ENCODE measurements at regions not wholly inside any gene's neighbourhood (a gene's known extent, or its start where the extent isn't known, plus 50 kb on each side); places are given as distances from the start of the nearest gene placed in this dataset.

DNA sequence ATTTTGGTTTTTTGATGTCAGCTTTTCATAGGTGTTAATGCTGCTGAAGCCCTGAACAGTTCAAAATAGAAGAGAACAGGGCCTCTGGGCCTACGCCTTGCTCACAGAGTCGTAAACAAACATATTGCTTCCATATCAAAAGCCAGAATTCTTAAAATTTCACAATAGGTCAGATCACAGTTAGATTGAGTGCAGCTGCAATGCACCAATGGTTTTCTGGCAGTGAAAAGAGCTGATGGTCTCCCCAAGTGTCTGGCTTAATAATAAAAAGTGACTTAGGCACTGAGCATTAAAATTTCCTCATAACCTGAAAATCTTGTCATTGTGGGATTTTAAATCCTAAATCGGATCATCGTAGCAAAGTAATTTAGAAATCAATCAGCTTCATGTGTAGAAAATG, 493.0 kb downstream of the CAAP1 start (continued):
- TF ChIP-seq, protein P1, sequence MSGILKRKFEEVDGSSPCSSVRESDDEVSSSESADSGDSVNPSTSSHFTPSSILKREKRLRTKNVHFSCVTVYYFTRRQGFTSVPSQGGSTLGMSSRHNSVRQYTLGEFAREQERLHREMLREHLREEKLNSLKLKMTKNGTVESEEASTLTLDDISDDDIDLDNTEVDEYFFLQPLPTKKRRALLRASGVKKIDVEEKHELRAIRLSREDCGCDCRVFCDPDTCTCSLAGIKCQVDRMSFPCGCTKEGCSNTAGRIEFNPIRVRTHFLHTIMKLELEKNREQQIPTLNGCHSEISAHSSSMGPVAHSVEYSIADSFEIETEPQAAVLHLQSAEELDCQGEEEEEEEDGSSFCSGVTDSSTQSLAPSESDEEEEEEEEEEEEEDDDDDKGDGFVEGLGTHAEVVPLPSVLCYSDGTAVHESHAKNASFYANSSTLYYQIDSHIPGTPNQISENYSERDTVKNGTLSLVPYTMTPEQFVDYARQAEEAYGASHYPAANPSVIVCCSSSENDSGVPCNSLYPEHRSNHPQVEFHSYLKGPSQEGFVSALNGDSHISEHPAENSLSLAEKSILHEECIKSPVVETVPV (CRISPR knock-in tag; IDR thresholded peaks at IDR 0.05), result no peak
- TF ChIP-seq TOX (CRISPR knock-in tag; IDR thresholded peaks at IDR 0.05; ENCODE audit: borderline replicate concordance), result no peak

DNA sequence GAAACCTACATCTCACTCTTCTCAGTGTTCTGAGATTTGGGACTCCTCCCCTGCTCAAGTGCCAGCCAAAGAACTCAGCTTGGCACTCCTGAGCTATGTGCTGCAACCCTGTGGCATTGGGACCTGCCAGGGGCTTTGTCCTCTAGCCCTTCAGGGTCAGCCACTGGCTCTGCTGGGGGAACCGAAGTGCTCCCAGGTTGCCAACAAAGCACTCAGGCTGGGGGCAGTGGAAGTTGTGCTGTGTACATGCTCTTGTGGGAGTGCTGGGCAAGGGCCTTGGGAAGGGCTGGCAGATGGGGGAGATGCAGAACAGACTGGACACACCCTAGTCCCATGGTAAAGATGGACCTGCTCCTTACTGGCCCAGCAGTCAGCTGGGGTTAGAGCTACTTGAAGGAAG, 498.6 kb downstream of the CAAP1 start:
- no peak for ATAC-seq
- TF ChIP-seq ZFP30 (CRISPR knock-in tag; IDR thresholded peaks at IDR 0.05), result no peak
- no peak for TF ChIP-seq ISL1 (CRISPR knock-in tag; IDR thresholded peaks at IDR 0.05)
- TF ChIP-seq CSDC2 (CRISPR knock-in tag; IDR thresholded peaks at IDR 0.05), result no peak
- no peak for TF ChIP-seq ZNF565 (CRISPR knock-in tag; conservative IDR thresholded peaks at IDR 0.05; ENCODE audit: low read depth)
- TF ChIP-seq ZC3H10 (CRISPR knock-in tag; IDR thresholded peaks at IDR 0.05), result no peak
- TF ChIP-seq ZNF70 (CRISPR knock-in tag; IDR thresholded peaks at IDR 0.05), result no peak
- TF ChIP-seq, protein P2, sequence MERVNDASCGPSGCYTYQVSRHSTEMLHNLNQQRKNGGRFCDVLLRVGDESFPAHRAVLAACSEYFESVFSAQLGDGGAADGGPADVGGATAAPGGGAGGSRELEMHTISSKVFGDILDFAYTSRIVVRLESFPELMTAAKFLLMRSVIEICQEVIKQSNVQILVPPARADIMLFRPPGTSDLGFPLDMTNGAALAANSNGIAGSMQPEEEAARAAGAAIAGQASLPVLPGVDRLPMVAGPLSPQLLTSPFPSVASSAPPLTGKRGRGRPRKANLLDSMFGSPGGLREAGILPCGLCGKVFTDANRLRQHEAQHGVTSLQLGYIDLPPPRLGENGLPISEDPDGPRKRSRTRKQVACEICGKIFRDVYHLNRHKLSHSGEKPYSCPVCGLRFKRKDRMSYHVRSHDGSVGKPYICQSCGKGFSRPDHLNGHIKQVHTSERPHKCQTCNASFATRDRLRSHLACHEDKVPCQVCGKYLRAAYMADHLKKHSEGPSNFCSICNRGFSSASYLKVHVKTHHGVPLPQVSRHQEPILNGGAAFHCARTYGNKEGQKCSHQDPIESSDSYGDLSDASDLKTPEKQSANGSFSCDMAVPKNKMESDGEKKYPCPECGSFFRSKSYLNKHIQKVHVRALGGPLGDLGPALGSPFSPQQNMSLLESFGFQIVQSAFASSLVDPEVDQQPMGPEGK (CRISPR knock-in tag; IDR thresholded peaks at IDR 0.05; ENCODE audit: borderline replicate concordance), result no peak
- TF ChIP-seq, protein P3, sequence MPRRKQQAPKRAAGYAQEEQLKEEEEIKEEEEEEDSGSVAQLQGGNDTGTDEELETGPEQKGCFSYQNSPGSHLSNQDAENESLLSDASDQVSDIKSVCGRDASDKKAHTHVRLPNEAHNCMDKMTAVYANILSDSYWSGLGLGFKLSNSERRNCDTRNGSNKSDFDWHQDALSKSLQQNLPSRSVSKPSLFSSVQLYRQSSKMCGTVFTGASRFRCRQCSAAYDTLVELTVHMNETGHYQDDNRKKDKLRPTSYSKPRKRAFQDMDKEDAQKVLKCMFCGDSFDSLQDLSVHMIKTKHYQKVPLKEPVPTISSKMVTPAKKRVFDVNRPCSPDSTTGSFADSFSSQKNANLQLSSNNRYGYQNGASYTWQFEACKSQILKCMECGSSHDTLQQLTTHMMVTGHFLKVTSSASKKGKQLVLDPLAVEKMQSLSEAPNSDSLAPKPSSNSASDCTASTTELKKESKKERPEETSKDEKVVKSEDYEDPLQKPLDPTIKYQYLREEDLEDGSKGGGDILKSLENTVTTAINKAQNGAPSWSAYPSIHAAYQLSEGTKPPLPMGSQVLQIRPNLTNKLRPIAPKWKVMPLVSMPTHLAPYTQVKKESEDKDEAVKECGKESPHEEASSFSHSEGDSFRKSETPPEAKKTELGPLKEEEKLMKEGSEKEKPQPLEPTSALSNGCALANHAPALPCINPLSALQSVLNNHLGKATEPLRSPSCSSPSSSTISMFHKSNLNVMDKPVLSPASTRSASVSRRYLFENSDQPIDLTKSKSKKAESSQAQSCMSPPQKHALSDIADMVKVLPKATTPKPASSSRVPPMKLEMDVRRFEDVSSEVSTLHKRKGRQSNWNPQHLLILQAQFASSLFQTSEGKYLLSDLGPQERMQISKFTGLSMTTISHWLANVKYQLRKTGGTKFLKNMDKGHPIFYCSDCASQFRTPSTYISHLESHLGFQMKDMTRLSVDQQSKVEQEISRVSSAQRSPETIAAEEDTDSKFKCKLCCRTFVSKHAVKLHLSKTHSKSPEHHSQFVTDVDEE (CRISPR knock-in tag; IDR thresholded peaks at IDR 0.05), result no peak
- TF ChIP-seq, protein P4, sequence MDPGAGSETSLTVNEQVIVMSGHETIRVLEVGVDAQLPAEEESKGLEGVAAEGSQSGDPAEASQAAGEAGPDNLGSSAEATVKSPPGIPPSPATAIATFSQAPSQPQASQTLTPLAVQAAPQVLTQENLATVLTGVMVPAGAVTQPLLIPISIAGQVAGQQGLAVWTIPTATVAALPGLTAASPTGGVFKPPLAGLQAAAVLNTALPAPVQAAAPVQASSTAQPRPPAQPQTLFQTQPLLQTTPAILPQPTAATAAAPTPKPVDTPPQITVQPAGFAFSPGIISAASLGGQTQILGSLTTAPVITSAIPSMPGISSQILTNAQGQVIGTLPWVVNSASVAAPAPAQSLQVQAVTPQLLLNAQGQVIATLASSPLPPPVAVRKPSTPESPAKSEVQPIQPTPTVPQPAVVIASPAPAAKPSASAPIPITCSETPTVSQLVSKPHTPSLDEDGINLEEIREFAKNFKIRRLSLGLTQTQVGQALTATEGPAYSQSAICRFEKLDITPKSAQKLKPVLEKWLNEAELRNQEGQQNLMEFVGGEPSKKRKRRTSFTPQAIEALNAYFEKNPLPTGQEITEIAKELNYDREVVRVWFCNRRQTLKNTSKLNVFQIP (CRISPR knock-in tag; IDR thresholded peaks at IDR 0.05; ENCODE audit: borderline replicate concordance, low read depth), result no peak
- TF ChIP-seq OSR1 (CRISPR knock-in tag; IDR thresholded peaks at IDR 0.05), result no peak
- TF ChIP-seq, protein P1 (CRISPR knock-in tag; IDR thresholded peaks at IDR 0.05), result no peak
- no peak for TF ChIP-seq TCF4 (CRISPR knock-in tag; IDR thresholded peaks at IDR 0.05; ENCODE audit: borderline replicate concordance)
- TF ChIP-seq SNAI2 (CRISPR knock-in tag; IDR thresholded peaks at IDR 0.05), result no peak
- no peak for TF ChIP-seq BACH2 (CRISPR knock-in tag; IDR thresholded peaks at IDR 0.05; ENCODE audit: borderline replicate concordance)
- no peak for TF ChIP-seq PPARA (CRISPR knock-in tag; IDR thresholded peaks at IDR 0.05; ENCODE audit: borderline replicate concordance)
- TF ChIP-seq TOX (CRISPR knock-in tag; IDR thresholded peaks at IDR 0.05; ENCODE audit: borderline replicate concordance), result no peak
- TF ChIP-seq ZFP3 (CRISPR knock-in tag; IDR thresholded peaks at IDR 0.05), result no peak

DNA sequence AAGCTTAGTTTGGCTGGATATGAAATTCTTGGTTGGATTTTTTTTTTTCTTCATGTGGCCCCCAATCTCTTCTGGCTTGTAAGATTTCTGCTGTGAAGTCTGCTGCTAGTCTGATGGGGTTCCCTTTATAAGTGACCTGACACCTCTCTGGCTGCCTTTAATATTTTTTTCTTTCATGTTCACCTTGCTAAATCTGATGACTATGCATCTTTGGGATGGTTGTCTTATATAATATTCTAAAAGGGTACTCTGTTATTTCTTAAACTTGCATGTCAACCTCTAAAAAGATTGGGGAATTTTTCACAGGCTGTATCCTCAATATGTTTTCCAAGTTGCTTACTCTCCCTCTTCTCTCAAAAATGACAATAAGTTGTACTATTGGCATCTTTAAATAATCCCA, 500.0 kb downstream of the CAAP1 start:
- ATAC-seq, result no peak
- TF ChIP-seq, protein P5, sequence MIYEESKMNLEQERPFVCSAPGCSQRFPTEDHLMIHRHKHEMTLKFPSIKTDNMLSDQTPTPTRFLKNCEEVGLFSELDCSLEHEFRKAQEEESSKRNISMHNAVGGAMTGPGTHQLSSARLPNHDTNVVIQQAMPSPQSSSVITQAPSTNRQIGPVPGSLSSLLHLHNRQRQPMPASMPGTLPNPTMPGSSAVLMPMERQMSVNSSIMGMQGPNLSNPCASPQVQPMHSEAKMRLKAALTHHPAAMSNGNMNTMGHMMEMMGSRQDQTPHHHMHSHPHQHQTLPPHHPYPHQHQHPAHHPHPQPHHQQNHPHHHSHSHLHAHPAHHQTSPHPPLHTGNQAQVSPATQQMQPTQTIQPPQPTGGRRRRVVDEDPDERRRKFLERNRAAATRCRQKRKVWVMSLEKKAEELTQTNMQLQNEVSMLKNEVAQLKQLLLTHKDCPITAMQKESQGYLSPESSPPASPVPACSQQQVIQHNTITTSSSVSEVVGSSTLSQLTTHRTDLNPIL (CRISPR knock-in tag; IDR thresholded peaks at IDR 0.05; ENCODE audit: low read depth), result no peak
- no peak for TF ChIP-seq RARB (CRISPR knock-in tag; IDR thresholded peaks at IDR 0.05)
- TF ChIP-seq SNAI2 (CRISPR knock-in tag; IDR thresholded peaks at IDR 0.05), result no peak
- TF ChIP-seq ZNF565 (CRISPR knock-in tag; conservative IDR thresholded peaks at IDR 0.05; ENCODE audit: low read depth), result no peak
- TF ChIP-seq, protein P2 (CRISPR knock-in tag; IDR thresholded peaks at IDR 0.05; ENCODE audit: borderline replicate concordance), result no peak
- no peak for TF ChIP-seq ESRRG (CRISPR knock-in tag; IDR thresholded peaks at IDR 0.05)
- TF ChIP-seq TOX (CRISPR knock-in tag; IDR thresholded peaks at IDR 0.05; ENCODE audit: borderline replicate concordance), result no peak

All from SK-N-SH treated with all-trans-retinoic acid at 6 μM for 48 hours (cell line).